ENCODE measurements at regions not wholly inside any gene's neighbourhood (a gene's known extent, or its start where the extent isn't known, plus 50 kb on each side); places are given as distances from the start of the nearest gene placed in this dataset.

DNA sequence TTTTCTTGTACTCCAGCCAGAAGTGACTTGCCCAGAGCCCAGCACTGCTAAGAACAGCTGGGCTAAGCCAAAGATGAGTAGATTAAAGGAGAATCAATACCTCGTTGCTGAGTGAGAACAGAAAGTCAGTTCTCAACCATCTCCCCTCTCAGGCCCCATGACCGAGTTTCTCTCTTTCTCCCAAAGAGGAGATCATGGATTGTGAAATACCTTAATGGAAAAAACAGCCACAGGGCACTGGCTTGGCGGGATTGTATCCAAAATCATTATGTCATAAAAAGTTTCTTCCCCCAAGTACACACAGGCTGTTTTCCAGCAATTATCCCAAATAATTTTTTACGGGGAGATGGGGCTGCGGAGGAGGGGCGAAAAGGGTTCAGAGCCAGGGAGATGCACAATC, 111.8 kb upstream of the TMEM45B start:
- DNase-seq (ENCODE audit: low read depth, low spot score) = no peak
- Histone ChIP-seq H3K4me3 (replicated peaks in 1 of 3; ENCODE audit: insufficient read depth in 1 of 3, low read depth in 1 of 3, low read length in 3 of 3) (no peak overlapping the region), H3K4me1 (ENCODE audit: control insufficient read depth, extremely low read depth, insufficient read depth, low read length) (no peaks in the 10 kb centered on the region), H3K9me1 (replicated peaks; ENCODE audit: control insufficient read depth, extremely low read depth, insufficient read depth, low read length) (no peaks in the 10 kb centered on the region), H3K27ac (ENCODE audit: insufficient read depth, low read depth, low read length) (no peak overlapping the region), H2AFZ (ENCODE audit: low read depth, low read length) (no peak overlapping the region), H4K20me1 (replicated peaks; ENCODE audit: control insufficient read depth, extremely low read depth, insufficient read depth, low read length) (no peaks in the 10 kb centered on the region), H3K9me3 (replicated peaks; ENCODE audit: control insufficient read depth, insufficient read depth, low read length) (no peaks in the 10 kb centered on the region), H3K79me2 (ENCODE audit: control insufficient read depth, insufficient read depth, low read length) (no peaks in the 10 kb centered on the region), H3K4me2 (ENCODE audit: insufficient read depth, low read length) (no peak overlapping the region), H3K27me3 (ENCODE audit: control insufficient read depth in 2 of 2, insufficient read depth in 2 of 2, low read length in 2 of 2) (no peaks in the 10 kb centered on the region), H3K36me3 (ENCODE audit: control insufficient read depth in 2 of 2, extremely low read depth in 1 of 2, insufficient read depth in 2 of 2, low read length in 2 of 2) (no peaks in the 10 kb centered on the region), H3K9ac (replicated peaks; ENCODE audit: extremely low read depth, insufficient read depth, low read length) (no peak overlapping the region)
- ChIA-PET CTCF (no interaction called here), POLR2A (no interaction called here)
- BruUV-seq (replicated peaks) = no TSS peak
- intact Hi-C loops (cut with micrococcal nuclease) (no loop called here), dilution Hi-C loops (cut with MboI; ENCODE audit: extremely low pct_ligation_motif_present, low sequenced_read_pairs) (no loop called here)
- TF ChIP-seq CTCF (IDR thresholded peaks at IDR 0.05; ENCODE audit: extremely low read depth in 1 of 2, insufficient read depth in 1 of 2, low read depth in 1 of 2, low read length in 2 of 2) (no peak), JUN (IDR thresholded peaks at IDR 0.05; ENCODE audit: borderline replicate concordance, insufficient read depth, insufficient read length, low read depth) (no peak), GATA2 (IDR thresholded peaks at IDR 0.05; ENCODE audit: insufficient read depth, insufficient read length, low read depth, low read length) (no peak), FOS (IDR thresholded peaks at IDR 0.05; ENCODE audit: borderline replicate concordance, insufficient read depth, low read length) (no peak)
- TF ChIP-seq, protein P1, sequence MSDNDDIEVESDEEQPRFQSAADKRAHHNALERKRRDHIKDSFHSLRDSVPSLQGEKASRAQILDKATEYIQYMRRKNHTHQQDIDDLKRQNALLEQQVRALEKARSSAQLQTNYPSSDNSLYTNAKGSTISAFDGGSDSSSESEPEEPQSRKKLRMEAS (IDR thresholded peaks at IDR 0.05; ENCODE audit: insufficient read depth, insufficient read length) = no peak
- no peak for FAIRE-seq

- dilution Hi-C loops (cut with MboI; ENCODE audit: extremely low pct_ligation_motif_present, low sequenced_read_pairs) (no loop called here), intact Hi-C loops (cut with micrococcal nuclease) (no loop called here)
- Histone ChIP-seq H3K79me2 (ENCODE audit: control insufficient read depth, insufficient read depth, low read length) (no peaks in the 10 kb centered on the region), H3K4me2 (ENCODE audit: insufficient read depth, low read length) (no peak overlapping the region), H3K4me1 (ENCODE audit: control insufficient read depth, extremely low read depth, insufficient read depth, low read length) (no peaks in the 10 kb centered on the region), H3K9me1 (replicated peaks; ENCODE audit: control insufficient read depth, extremely low read depth, insufficient read depth, low read length) (no peaks in the 10 kb centered on the region), H2AFZ (ENCODE audit: low read depth, low read length) (no peak overlapping the region), H3K9me3 (replicated peaks; ENCODE audit: control insufficient read depth, insufficient read depth, low read length) (no peaks in the 10 kb centered on the region), H3K27me3 (ENCODE audit: control insufficient read depth in 2 of 2, insufficient read depth in 2 of 2, low read length in 2 of 2) (no peaks in the 10 kb centered on the region), H3K27ac (ENCODE audit: insufficient read depth, low read depth, low read length) (no peak overlapping the region), H3K4me3 (replicated peaks in 1 of 3; ENCODE audit: insufficient read depth in 1 of 3, low read depth in 1 of 3, low read length in 3 of 3) (no peak overlapping the region), H4K20me1 (replicated peaks; ENCODE audit: control insufficient read depth, extremely low read depth, insufficient read depth, low read length) (no peaks in the 10 kb centered on the region), H3K36me3 (ENCODE audit: control insufficient read depth in 2 of 2, extremely low read depth in 1 of 2, insufficient read depth in 2 of 2, low read length in 2 of 2) (no peaks in the 10 kb centered on the region), H3K9ac (replicated peaks; ENCODE audit: extremely low read depth, insufficient read depth, low read length) (no peak overlapping the region)
- POLR2A ChIA-PET = no interaction called here
- TF ChIP-seq MYC (IDR thresholded peaks at IDR 0.05; ENCODE audit: low read depth, low read length) (no peak), EZH2 (IDR thresholded peaks at IDR 0.05; ENCODE audit: borderline replicate concordance, low read depth, low read length, severe bottlenecking) (no peak), CTCF (IDR thresholded peaks at IDR 0.05; ENCODE audit: extremely low read depth in 1 of 2, insufficient read depth in 1 of 2, low read depth in 1 of 2, low read length in 2 of 2) (no peak), FOS (IDR thresholded peaks at IDR 0.05; ENCODE audit: borderline replicate concordance, insufficient read depth, low read length) (no peak), JUN (IDR thresholded peaks at IDR 0.05; ENCODE audit: borderline replicate concordance, insufficient read depth, insufficient read length, low read depth) (no peak), GATA2 (IDR thresholded peaks at IDR 0.05; ENCODE audit: insufficient read depth, insufficient read length, low read depth, low read length) (no peak), POLR2A (IDR thresholded peaks at IDR 0.05; ENCODE audit: low read depth, low read length) (no peak), POLR2AphosphoS5 (IDR thresholded peaks at IDR 0.05; ENCODE audit: insufficient read depth, low read depth, low read length) (no peak)
- TF ChIP-seq, protein P1 (IDR thresholded peaks at IDR 0.05; ENCODE audit: insufficient read depth, insufficient read length) = no peak
- CTCF ChIA-PET = no interaction called here
- DNase-seq (ENCODE audit: low read depth, low spot score) = no peak
- no TSS peak for BruUV-seq (replicated peaks)
- FAIRE-seq = no peak
Measured at GRCh38 chr11:129704831-129705230, 110.8 kb upstream of the TMEM45B start.

Measured in endothelial cell of umbilical vein (primary cell).